GM18868 (cell line): ENCODE measurements at regions not wholly inside any gene's neighbourhood (a gene's known extent, or its start where the extent isn't known, plus 50 kb on each side); places are given as distances from the start of the nearest gene placed in this dataset.

Experiments
- ATAC-seq: cut with Tn5 transposase; IDR thresholded peaks from one replicate; pipeline ENCODE4 v1.9.1; 2021; ENCODE audit warnings: mild to moderate bottlenecking, moderate library complexity; ENCODE audit not compliant: unreplicated experiment

DNA sequence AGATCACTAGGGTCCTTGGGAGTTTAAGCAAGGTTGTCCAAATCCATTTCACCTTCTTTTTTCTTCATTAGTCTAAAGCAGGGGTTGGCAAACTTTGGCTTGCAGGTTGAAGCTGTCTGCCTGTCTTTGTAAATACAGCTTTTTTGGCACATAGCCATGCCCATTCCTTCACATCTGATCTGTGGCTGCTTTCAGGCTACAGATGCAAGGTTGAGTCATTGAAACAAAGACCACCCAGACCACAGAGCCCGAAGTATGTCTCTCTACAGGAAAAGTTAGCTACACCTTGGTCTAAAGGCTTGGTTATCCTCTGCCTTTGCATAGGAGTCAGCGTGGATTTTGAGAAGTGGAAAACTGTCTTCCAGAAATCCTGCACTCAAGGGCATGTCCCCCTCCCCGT, 238.1 kb upstream of the STS start:
- ATAC-seq = no peak

DNA sequence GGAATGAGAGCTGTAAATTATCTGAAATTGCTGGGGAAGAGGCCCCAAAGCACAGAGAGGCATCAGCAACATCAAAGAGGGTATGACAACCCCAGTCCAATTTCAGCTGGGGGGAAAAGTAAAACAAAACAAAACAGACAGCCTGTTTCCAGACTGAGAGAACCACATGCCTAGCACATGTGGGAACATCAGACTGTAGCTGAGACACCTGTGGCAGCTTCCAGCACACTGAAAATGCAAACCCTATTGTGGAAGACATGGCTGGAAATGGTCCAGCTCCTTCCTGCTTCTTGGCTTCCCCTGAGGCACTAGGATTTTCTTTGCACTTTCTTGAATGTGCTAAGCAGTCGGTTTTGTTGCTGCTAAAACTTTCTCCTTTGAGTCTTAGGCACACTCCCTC, 240.9 kb upstream of the STS start:
- ATAC-seq = no peak

- no peak for ATAC-seq
Observed at GRCh38 chrX:6904156-6904555, 243.4 kb upstream of the STS start.

GRCh38 chrX:6898371-6898770, 249.1 kb upstream of the STS start:
- no peak for ATAC-seq

DNA sequence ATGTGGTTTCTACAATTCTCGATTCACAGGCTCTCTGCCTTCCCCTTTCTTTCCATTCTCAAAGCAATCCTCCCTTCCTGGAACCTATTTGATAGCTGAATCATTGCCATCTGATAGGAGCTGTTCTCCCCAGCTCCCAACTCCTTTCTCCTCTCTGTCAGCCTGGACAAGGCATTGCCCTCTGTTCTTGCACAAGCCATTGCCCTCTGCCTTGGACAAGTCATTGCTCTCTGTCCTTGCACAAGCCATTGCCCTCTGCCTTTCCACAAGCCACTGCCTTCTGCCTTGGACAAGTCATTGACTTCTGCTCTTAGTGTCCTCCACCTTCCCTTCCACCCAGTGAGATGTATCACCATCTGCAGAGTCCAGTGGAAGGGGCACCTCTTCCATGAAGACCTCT, 256.1 kb upstream of the STS start:
- ATAC-seq = no peak

DNA sequence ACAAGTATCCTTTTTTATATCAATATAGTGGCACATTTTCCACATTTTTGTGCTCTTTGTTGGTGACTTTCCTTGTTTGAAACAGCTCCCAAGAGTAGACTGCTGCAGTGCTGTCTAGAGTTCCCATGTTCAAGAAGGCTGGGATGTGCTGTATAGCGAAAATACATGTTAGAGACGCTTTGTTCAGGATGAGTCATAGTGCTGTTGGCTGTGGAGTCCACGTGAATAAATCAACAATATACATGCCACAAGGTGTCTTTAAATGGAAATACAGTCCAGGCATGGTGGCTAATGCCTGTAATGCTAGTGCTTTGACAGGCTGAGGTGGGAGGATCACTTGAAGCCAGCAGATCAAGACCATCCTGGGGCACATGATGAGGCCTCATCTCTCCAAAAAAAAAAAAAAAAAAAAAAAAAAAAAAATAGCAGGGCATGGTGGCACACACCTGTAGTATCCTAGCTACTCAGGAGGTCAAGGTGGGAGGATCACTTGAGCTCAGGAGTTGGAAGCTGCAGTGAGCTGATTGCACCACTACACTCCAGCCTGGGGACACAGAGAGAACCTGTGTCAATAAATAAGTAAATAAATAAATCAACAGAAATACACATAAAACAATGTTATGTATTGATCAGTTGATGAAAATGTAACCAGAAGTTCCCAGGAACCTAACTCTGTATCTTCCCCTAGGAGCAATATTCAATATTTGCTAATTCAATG, 256.8 kb upstream of the STS start:
- ATAC-seq = no peak

DNA sequence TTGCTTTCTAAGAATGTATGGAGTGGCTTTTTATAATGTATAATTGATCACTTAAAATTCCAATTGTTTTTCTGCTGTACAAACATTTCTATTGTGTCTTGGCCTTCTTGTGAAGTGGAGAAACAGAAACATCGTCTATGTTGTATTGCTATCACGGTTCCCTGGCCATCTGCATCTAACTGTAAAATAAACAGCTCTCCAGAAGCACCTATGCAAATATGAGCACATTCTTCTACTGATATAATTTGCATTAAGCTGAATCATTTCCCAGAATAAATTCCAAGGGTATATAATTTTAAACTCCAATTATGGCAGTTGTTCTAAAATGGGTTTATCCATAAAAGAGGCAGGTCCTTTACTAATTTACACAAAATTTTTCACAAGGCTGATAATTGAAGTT, 261.6 kb upstream of the STS start:
- ATAC-seq = no peak

GRCh38 chrX:6885396-6885795, 262.1 kb upstream of the STS start:
- ATAC-seq = no peak

GRCh38 chrX:6861456-6861855, 286.1 kb upstream of the STS start:
- ATAC-seq = no peak

DNA sequence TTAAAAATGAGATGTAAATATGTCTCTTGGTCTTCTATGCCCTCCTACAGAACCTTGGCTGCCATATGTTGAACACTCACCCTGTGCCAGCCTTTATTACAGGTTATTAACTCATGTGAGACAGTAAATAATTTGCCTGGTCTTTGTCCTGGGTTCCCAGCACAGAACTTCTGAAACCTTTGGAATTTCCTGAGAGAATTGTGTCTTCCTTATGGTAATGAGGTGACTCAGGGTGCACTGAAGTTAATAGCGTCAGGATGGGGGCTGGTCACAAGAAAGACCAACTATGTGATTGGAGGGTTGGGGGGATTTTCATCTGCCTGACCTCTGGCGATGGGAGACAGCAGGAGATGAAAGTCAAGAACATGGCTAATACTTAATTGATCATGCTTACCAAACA, 289.8 kb upstream of the STS start:
- no peak for ATAC-seq

DNA sequence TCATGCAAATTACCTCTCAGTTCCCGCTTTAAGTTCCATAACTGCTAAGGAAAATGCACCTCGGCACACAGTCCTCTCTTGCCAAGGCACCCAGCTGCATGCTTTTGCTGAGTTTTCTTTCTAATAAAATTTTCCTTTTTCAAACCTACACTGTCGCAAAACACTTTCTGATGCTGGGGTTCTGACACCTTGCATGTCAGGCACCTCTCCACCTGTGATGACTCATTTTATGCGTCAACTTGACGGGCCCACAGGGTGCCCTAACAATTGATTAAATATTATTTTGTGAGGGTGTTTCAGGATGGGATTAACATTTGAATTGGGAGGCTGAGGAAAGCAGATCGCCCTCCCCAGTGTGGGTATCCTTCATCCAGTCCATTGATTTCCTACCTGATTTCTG, 291.0 kb upstream of the STS start:
- no peak for ATAC-seq

DNA sequence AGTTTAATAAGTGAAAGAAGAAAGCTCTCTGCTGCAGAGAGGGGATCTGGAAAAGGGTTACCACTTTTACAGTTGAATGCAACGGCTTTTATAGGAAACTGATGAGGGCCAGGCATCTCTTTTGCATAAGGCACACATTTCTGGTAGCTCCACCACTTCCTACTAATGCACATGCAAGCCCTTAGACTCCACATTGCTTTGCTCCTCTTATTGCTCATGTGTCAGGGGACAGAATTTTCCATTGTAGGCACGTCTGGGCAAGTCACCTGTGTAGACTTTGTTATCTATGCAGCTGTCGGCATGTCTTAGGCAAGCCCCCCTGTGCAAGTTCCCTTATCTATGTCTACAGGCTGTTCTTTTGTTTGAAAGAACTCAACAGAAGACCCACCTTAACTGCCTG, 294.6 kb upstream of the STS start:
- ATAC-seq = no peak

GRCh38 chrX:6852121-6852520, 295.4 kb upstream of the STS start:
- ATAC-seq = no peak

DNA sequence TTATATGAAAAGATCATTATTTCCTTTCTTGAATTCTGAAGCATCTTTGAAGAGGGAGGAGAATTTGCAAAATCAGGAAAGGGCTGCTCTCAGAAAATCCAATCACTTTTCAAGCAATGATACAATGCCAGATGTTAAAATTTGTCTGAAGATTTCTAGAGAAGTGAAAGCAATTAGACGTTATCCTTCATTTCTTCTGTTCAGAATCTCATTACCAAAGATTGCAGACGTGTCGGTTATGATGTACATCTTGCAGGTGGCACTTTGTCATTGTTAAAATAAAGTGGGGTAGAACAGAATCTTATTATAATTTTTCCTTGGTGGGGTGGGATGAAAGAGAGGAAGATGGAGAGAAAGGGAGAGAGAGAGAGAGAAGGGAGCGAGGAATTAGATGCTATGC, 296.4 kb upstream of the STS start:
- ATAC-seq = no peak

DNA sequence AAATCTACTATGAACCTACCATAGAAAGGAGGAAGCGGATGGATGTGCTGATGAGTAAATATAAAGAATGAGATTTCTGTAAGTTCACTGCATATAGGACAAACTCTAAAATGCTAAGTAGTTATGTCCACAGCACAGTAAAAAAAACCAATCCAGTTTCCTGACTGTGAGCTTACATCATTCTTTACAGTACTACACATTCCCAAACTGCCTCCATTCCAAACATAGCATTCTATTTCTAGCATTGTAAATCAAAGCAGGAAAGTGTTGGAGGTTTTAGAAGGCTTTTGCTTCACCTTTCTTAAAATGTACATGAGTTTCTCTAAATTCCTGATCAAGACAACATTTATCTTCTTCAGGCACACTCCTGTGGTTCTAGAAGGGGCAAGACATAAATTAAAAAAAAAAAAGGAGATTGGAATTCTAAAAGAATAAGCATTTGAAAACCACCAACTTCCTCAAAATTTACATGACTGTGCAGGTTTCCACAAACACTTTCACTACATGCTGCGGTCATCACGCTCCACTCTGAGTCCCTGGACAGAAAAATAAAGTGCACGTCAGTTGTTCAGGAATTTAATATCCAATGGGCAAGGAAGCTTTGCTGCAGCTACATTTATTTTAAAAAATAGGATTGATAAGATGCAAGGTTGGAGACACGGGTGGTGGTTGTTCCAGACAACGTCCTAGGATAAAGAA, 297.6 kb upstream of the STS start:
- ATAC-seq = no peak

- no peak for ATAC-seq
Observed at GRCh38 chrX:6832619-6833018, 297.7 kb upstream of the VCX3A start.

- ATAC-seq = no peak
Observed at GRCh38 chrX:6826856-6827255, 291.9 kb upstream of the VCX3A start.

DNA sequence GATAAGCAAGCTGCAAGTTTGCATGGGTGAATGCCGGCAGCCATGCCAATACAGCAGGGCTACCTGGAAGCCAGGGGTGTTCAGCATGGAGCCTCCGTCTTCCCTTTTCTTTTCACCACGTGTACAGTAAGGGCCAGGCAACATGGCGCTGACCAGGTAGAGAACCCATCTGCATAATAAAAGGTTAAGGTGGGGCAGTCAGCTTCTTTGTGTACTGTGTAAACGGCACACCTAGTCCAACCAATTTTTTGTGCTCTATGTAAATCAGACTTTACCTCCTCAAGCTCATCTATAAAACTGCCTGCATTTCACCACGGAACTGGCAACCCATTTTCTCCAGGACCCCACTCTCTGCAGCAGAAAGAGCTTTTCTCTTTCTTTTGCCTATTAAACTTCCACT, 286.8 kb upstream of the VCX3A start:
- ATAC-seq = no peak

GRCh38 chrX:6813836-6814370, 279.0 kb upstream of the VCX3A start:
- no peak for ATAC-seq

- ATAC-seq = no peak
Observed at GRCh38 chrX:6812087-6812486, 277.2 kb upstream of the VCX3A start.

GRCh38 chrX:6810776-6811175, 275.9 kb upstream of the VCX3A start:
- no peak for ATAC-seq

DNA sequence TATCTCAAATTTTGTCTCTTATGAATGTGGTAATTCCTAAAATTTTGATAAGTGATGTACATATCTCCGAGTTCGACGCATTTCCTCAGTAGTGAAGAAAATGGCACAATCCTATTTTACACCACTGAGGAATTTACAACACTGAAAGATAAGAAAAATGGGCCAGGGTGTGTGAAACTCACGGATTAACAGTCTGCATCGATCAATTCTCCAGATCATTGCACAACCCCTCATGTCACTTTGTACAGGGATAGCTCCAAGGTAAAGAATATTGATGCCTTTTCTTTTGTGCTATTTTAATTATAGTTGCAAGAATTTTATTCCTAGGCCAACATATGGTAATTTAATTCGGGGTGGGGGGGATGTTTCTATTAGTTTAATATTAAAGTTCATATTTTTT, 268.7 kb upstream of the VCX3A start:
- ATAC-seq = no peak

GRCh38 chrX:6793000-6793399, 258.1 kb upstream of the VCX3A start:
- no peak for ATAC-seq
